ENCODE measurements at regions not wholly inside any gene's neighbourhood (a gene's known extent, or its start where the extent isn't known, plus 50 kb on each side); places are given as distances from the start of the nearest gene placed in this dataset.

DNA sequence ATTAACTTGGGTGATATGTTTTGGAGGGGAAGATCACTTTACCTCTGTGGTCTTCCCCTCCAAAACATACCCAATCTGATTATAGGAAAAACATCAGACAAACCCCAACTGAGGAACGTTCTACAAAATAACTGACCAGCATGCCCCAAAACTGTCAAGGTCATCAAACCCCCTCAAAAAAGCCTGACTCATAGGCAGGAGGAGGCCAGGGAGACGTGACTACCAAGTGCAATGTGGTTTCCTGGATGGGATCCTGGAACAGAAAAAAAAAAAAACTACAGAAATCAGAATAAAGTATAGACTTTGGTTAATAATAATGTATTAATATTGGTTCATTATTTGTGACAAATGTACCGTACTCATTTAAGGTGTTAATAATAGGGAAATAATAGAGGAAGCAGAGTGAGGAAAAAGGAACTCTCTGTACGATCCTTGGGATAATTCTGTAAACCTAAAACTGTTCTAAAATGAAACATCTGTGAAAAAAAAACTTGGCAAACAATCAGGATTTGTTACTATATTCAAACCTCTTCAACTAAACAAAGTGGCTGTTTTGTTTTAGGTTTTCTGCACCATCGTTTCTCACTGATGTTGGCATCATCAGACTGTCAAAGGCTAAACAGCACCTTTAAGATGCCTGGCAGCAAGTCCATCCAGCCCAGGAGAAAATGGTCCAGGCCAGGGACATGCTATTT, 266.7 kb upstream of the SDK2 start:
- Histone ChIP-seq H4K5ac (ENCODE audit: insufficient read length, low read depth, low read length) (no peak overlapping the region), H3K27ac (ENCODE audit: low read depth, low read length) (no peak overlapping the region), H2BK12ac (ENCODE audit: low read depth, low read length) (no peak overlapping the region), H3K4me1 (replicated peaks in 1 of 4; ENCODE audit: control insufficient read depth in 3 of 4, insufficient read depth in 4 of 4, low read length in 3 of 4) (no peaks in the 10 kb centered on the region; a peak in 1 of 7 replicates), H2BK20ac (ENCODE audit: low read length) (no peak overlapping the region), H2BK15ac (ENCODE audit: low read length) (no peak overlapping the region), H4K91ac (replicated peaks; ENCODE audit: insufficient read length, low read length) (no peak overlapping the region), H3K23me2 (ENCODE audit: low read depth, low read length) (no peaks in the 10 kb centered on the region), H2AK5ac (ENCODE audit: low read depth, low read length) (no peak overlapping the region), H3K9ac (replicated peaks in 1 of 4; ENCODE audit: extremely low read depth in 1 of 4, low read depth in 3 of 4, low read length in 3 of 4) (no peak overlapping the region), H2BK120ac (replicated peaks; ENCODE audit: low read depth, low read length) (no peak overlapping the region), H2AFZ (ENCODE audit: low read length) (no peak overlapping the region), H3K4me3 (ENCODE audit: extremely low read depth in 1 of 4, insufficient read depth in 2 of 4, low read depth in 3 of 4, low read length in 4 of 4) (no peak overlapping the region), H3K4me2 (ENCODE audit: insufficient read depth in 1 of 2, low read depth in 2 of 2, low read length in 2 of 2) (no peak overlapping the region), H3K14ac (ENCODE audit: insufficient read length) (no peak overlapping the region), H3K18ac (ENCODE audit: extremely low read depth, low read length) (no peak overlapping the region), H3K4ac (replicated peaks; ENCODE audit: insufficient read length, low read depth, low read length) (no peak overlapping the region), H3K79me2 (ENCODE audit: control insufficient read depth in 1 of 2, insufficient read depth in 2 of 2, low read length in 2 of 2) (no peaks in the 10 kb centered on the region), H4K20me1 (replicated peaks in 1 of 2; ENCODE audit: control insufficient read depth in 1 of 2, insufficient read depth in 2 of 2, low read length in 2 of 2) (no peaks in the 10 kb centered on the region), H3K79me1 (ENCODE audit: low read depth, low read length) (no peaks in the 10 kb centered on the region), H3K36me3 (ENCODE audit: control insufficient read depth in 2 of 4, insufficient read depth in 4 of 4, low read length in 3 of 4) (no peaks in the 10 kb centered on the region), H4K8ac (ENCODE audit: extremely low read depth, insufficient read depth, low read length) (no peak overlapping the region), H3K9me3 (ENCODE audit: insufficient read depth in 2 of 2, low read depth in 1 of 2, low read length in 1 of 2) (no peaks in the 10 kb centered on the region), H3K56ac (replicated peaks; ENCODE audit: insufficient read length, low read depth, low read length) (no peak overlapping the region), H3K23ac (ENCODE audit: insufficient read length) (no peak overlapping the region), H2BK5ac (ENCODE audit: low read depth, low read length) (no peak overlapping the region), H3K27me3 (replicated peaks in 1 of 4; ENCODE audit: control insufficient read depth in 3 of 4, extremely low read depth in 1 of 4, insufficient read depth in 3 of 4, low read length in 3 of 4) (peaks cover 0 to 27% (median 12%) of the 10 kb centered on the region in 4 experiments; a peak in 6 of 7 replicates)
- DNase-seq (ENCODE audit: low read depth in 1 of 2, low spot score in 2 of 2) (no peak), FAIRE-seq (no peak)
- ChIA-PET POLR2A (ENCODE audit: partially characterized antibody) (no interaction called here), CTCF (ENCODE audit: partially characterized antibody) (interaction anchor here (1.5 kb wide), 1 partner anchor 42 kb away, joined by 3 read pairs; no protein-coding TSS in a partner anchor)
- 77% methylated on average over 5 of the region's 5 CpGs; no CpG with 5 or more reads in 1 of the 2 experiments for WGBS, 2 experiments (ENCODE audit: extremely low coverage in 1 of 2, insufficient coverage in 1 of 2, insufficient read length in 1 of 2, insufficient replicate concordance in 2 of 2, low coverage in 1 of 2, low lambda C conversion rate in 2 of 2, missing lambda C conversion rate in 1 of 2)
- TF ChIP-seq SRF (IDR thresholded peaks at IDR 0.05; ENCODE audit: low read depth, low read length) (no peak), SUZ12 (IDR thresholded peaks at IDR 0.05; ENCODE audit: low read length) (no peak), MAX (IDR thresholded peaks at IDR 0.05) (no peak), GABPA (IDR thresholded peaks at IDR 0.05; ENCODE audit: borderline replicate concordance, insufficient read depth, low read length) (no peak), CHD2 (IDR thresholded peaks at IDR 0.05; ENCODE audit: low read length) (no peak), KDM5A (IDR thresholded peaks at IDR 0.05; ENCODE audit: low read length) (no peak), KDM1A (IDR thresholded peaks at IDR 0.05; ENCODE audit: borderline replicate concordance, low read length) (no peak), SIN3A (conservative IDR thresholded peaks at IDR 0.05 in 1 of 2, IDR thresholded peaks at IDR 0.05 in 1 of 2; ENCODE audit: low read depth in 1 of 2, low read length in 2 of 2) (no peak), RAD21 (IDR thresholded peaks at IDR 0.05 in 1 of 2, conservative IDR thresholded peaks at IDR 0.05 in 1 of 2; ENCODE audit: low read depth in 2 of 2, low read length in 2 of 2) (no peak), BCL11A (IDR thresholded peaks at IDR 0.05; ENCODE audit: low read depth in 2 of 2, low read length in 2 of 2) (no peak), POU5F1 (IDR thresholded peaks at IDR 0.05; ENCODE audit: low read depth, low read length) (no peak)
